ENCODE measurements at regions not wholly inside any gene's neighbourhood (a gene's known extent, or its start where the extent isn't known, plus 50 kb on each side); places are given as distances from the start of the nearest gene placed in this dataset.

GRCh38 chr14:22489244-22489545 is 99.8 kb downstream of the DAD1 start:
- TF ChIP-seq ARNTL (CRISPR knock-in tag; IDR thresholded peaks at IDR 0.05; ENCODE audit: borderline replicate concordance, low read depth) = no peak
- no peak for TF ChIP-seq ISL1 (CRISPR knock-in tag; IDR thresholded peaks at IDR 0.05)
- TF ChIP-seq ZNF70 (CRISPR knock-in tag; IDR thresholded peaks at IDR 0.05) = no peak
- no peak for TF ChIP-seq ZFP30 (CRISPR knock-in tag; IDR thresholded peaks at IDR 0.05)
